Astrocyte (in vitro differentiated cells and primary cell): ENCODE measurements at regions not wholly inside any gene's neighbourhood (a gene's known extent, or its start where the extent isn't known, plus 50 kb on each side); places are given as distances from the start of the nearest gene placed in this dataset.

Experiments
- DNase-seq: peaks from one replicate; pipeline ENCODE4 v3.0.0-alpha.2; 2010; ENCODE audit warnings: low read depth
- FAIRE-seq: peaks from 2 replicates; lab custom pipeline; 2011; peaks lifted over from hg19 to GRCh38; lab: Jason Lieb, UNC
- H2AFZ ChIP-seq: 2 replicates; pipeline ENCODE4 v1.6.0; 2012; ENCODE audit warnings: low read depth, low read length, inconsistent platforms
- H3K27ac ChIP-seq: 2 replicates; pipeline ENCODE4 v1.5.1; 2011; ENCODE audit warnings: low read depth, low read length, inconsistent platforms
- H3K27me3 ChIP-seq: 2 replicates; pipeline ENCODE4 v1.6.0; 2011; ENCODE audit warnings: low read length, inconsistent platforms; ENCODE audit not compliant: insufficient read depth
- H3K36me3 ChIP-seq: 2 replicates; pipeline ENCODE4 v1.5.1; 2011; ENCODE audit warnings: low read length, inconsistent platforms; ENCODE audit not compliant: insufficient read depth
- H3K4me1 ChIP-seq: 2 replicates; pipeline ENCODE4 v1.5.1; 2011; ENCODE audit warnings: low read length, inconsistent platforms; ENCODE audit not compliant: insufficient read depth
- H3K4me2 ChIP-seq: 2 replicates; pipeline ENCODE4 v1.6.0; 2012; ENCODE audit warnings: low read length, inconsistent platforms
- H3K4me3 ChIP-seq: 2 replicates; pipeline ENCODE4 v1.5.1; 2011; ENCODE audit warnings: low read depth, mild to moderate bottlenecking, low read length, inconsistent platforms; ENCODE audit not compliant: insufficient read depth
- H3K79me2 ChIP-seq: 2 replicates; pipeline ENCODE4 v1.6.0; 2012; ENCODE audit warnings: mild to moderate bottlenecking, low read length, inconsistent platforms; ENCODE audit not compliant: insufficient read depth
- H3K9ac ChIP-seq: 2 replicates; pipeline ENCODE4 v1.6.0; 2012; ENCODE audit warnings: mild to moderate bottlenecking, low read length, inconsistent platforms
- H3K9me3 ChIP-seq: 2 replicates; pipeline ENCODE4 v1.5.1; 2012; ENCODE audit warnings: low read depth, mild to moderate bottlenecking, low read length, inconsistent platforms; ENCODE audit not compliant: insufficient read depth
- H4K20me1 ChIP-seq: 2 replicates; pipeline ENCODE4 v1.6.0; 2012; ENCODE audit warnings: low read length, inconsistent platforms; ENCODE audit not compliant: insufficient read depth
- H3K27ac Mint-ChIP-seq: one replicate; pipeline ENCODE4 v1.8.0; 2021; ENCODE audit warnings: mild to moderate bottlenecking, mixed read lengths; ENCODE audit not compliant: unreplicated experiment
- H3K27me3 Mint-ChIP-seq: one replicate; pipeline ENCODE4 v1.8.0; 2021; ENCODE audit warnings: low read depth, mixed read lengths; ENCODE audit not compliant: unreplicated experiment
- H3K36me3 Mint-ChIP-seq: one replicate; pipeline ENCODE4 v1.8.0; 2021; ENCODE audit warnings: low read depth, mixed read lengths; ENCODE audit not compliant: unreplicated experiment
- H3K4me1 Mint-ChIP-seq: one replicate; pipeline ENCODE4 v1.8.0; 2021; ENCODE audit warnings: low read depth, mixed read lengths; ENCODE audit not compliant: unreplicated experiment
- H3K4me3 Mint-ChIP-seq: one replicate; pipeline ENCODE4 v1.8.0; 2021; ENCODE audit warnings: mild to moderate bottlenecking, moderate library complexity, mixed read lengths; ENCODE audit not compliant: unreplicated experiment
- H3K9me3 Mint-ChIP-seq: one replicate; pipeline ENCODE4 v1.8.0; 2021; ENCODE audit warnings: mild to moderate bottlenecking, mixed read lengths; ENCODE audit not compliant: unreplicated experiment
- EZH2 ChIP-seq: IDR thresholded peaks from 2 replicates; pipeline ENCODE4 v1.6.1; 2012; ENCODE audit warnings: mild to moderate bottlenecking, low read length, inconsistent platforms; ENCODE audit not compliant: insufficient read depth
- TF ChIP-seq, protein P1 (sequence below): IDR thresholded peaks from 2 replicates; pipeline ENCODE4 v1.5.1; 2011; ENCODE audit warnings: low read depth, mild to moderate bottlenecking, inconsistent platforms, low read length, moderate library complexity; ENCODE audit not compliant: insufficient read depth

DNA sequence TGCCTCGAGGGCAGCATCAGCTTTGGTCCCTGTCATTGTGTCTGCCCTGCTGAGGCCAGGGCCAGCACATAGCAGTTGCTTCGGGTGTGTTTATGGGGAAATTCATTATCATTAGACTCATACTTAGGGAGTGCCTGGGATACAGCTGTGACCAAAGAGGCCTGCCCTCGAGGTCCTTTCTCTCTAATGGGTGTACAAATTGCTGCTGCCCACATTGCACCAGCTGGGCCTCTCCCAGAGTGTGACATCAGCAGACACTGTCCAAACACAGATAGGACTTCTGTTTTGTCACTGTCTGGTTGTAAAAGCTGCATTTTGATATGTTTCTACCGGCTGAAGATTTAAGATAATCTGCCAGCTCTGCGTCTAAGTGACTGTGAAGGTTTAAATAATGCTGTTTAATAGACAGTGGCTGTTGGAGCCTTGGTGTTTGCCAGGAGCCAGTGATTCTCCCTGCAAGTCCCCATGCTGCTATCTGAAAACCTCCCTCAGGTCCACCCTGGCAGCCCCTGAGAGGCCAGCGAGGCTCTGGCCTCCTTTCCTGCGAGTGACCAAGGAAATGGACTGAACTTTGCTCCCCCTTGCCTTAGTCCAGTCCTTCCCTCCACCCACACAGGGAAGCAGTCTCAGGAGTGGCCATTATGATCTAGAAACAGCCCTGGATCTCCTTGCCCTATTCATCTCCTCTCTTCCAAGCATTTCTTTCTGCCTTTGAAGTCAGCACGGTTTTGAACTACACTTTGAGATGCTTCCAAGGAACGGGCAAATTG lies 505.2 kb downstream of the TBC1D22A start:
- no peak overlapping the region for H3K4me2 ChIP-seq
- DNase-seq, result no peak
- H3K27me3 ChIP-seq, result no peaks in the 10 kb centered on the region

DNA sequence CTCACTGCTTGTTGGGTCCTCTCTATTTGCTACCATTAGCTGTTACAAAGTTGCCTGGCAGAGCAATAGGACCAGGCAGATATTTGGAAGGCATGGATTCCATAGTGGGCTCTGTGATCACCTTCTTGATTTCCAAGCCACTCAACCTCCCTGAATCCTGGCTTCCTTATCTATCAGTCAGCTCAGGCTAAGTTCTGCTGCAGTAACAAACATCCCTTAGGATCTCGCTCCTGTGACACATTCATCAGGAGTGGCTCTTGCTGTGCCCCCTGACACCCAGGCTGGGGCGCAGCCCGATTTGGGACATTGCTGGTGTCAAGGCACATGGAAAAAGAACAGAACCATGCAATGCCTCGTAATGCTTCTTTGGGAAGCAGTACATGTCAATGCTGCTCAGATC lies 503.9 kb downstream of the TBC1D22A start:
- no peak overlapping the region for H3K4me2 ChIP-seq
- no peaks in the 10 kb centered on the region for H3K79me2 ChIP-seq
- Mint-ChIP-seq H3K36me3 (no peaks in the 10 kb centered on the region), H3K9me3 (peaks cover 8% of the 10 kb centered on the region), H3K27me3 (no peaks in the 10 kb centered on the region), H3K4me3 (no peak overlapping the region), H3K4me1 (no peaks in the 10 kb centered on the region), H3K27ac (no peak overlapping the region)
- no peak overlapping the region for H3K27ac ChIP-seq
- no peak overlapping the region for H3K9ac ChIP-seq
- no peaks in the 10 kb centered on the region for H3K4me1 ChIP-seq
- no peaks in the 10 kb centered on the region for H4K20me1 ChIP-seq
- DNase-seq, result no peak
- TF ChIP-seq EZH2, result no peak
- TF ChIP-seq, protein P1, sequence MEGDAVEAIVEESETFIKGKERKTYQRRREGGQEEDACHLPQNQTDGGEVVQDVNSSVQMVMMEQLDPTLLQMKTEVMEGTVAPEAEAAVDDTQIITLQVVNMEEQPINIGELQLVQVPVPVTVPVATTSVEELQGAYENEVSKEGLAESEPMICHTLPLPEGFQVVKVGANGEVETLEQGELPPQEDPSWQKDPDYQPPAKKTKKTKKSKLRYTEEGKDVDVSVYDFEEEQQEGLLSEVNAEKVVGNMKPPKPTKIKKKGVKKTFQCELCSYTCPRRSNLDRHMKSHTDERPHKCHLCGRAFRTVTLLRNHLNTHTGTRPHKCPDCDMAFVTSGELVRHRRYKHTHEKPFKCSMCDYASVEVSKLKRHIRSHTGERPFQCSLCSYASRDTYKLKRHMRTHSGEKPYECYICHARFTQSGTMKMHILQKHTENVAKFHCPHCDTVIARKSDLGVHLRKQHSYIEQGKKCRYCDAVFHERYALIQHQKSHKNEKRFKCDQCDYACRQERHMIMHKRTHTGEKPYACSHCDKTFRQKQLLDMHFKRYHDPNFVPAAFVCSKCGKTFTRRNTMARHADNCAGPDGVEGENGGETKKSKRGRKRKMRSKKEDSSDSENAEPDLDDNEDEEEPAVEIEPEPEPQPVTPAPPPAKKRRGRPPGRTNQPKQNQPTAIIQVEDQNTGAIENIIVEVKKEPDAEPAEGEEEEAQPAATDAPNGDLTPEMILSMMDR, result no peak
- peaks cover 4% of the 10 kb centered on the region for H3K9me3 ChIP-seq
- no peak for FAIRE-seq
- H3K4me3 ChIP-seq, result no peak overlapping the region
- H2AFZ ChIP-seq, result no peak overlapping the region
- no peaks in the 10 kb centered on the region for H3K36me3 ChIP-seq
- H3K27me3 ChIP-seq, result no peaks in the 10 kb centered on the region

More for the DNA sequence above, 505.2 kb downstream of the TBC1D22A start:
- no peaks in the 10 kb centered on the region for H4K20me1 ChIP-seq
- no peaks in the 10 kb centered on the region for H3K79me2 ChIP-seq
- no peak overlapping the region for H3K27ac Mint-ChIP-seq
- no peak for FAIRE-seq
- peaks cover 4% of the 10 kb centered on the region for H3K9me3 ChIP-seq
- H3K9me3 Mint-ChIP-seq, result peaks cover 8% of the 10 kb centered on the region
- no peak overlapping the region for H3K4me3 Mint-ChIP-seq
- no peaks in the 10 kb centered on the region for H3K27me3 Mint-ChIP-seq
- no peak overlapping the region for H2AFZ ChIP-seq
- no peak overlapping the region for H3K4me3 ChIP-seq
- no peaks in the 10 kb centered on the region for H3K36me3 ChIP-seq
- no peak overlapping the region for H3K9ac ChIP-seq
- no peaks in the 10 kb centered on the region for H3K4me1 ChIP-seq
- H3K36me3 Mint-ChIP-seq, result no peaks in the 10 kb centered on the region
- no peak for TF ChIP-seq EZH2
- TF ChIP-seq, protein P1, result no peak
- no peaks in the 10 kb centered on the region for H3K4me1 Mint-ChIP-seq
- H3K27ac ChIP-seq, result no peak overlapping the region

DNA sequence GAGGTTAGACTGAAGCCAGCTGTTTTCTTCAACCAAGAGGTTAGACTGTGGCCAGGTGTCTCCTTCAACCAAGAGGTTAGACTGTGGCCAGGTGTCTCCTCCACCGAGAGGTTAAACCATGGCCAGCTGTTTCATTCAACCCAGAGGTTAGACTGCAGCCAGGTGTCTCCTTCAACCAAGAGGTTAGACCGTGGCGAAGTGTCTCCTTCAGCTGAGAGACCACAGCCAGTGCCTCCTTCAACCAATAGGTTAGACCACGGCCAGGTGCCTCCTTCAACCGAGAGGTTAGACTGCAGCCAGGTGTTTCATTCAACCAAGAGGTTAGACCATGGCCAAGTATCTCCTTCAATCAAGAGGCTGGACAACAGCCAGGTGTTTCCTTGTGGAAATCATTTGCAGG lies 498.1 kb downstream of the TBC1D22A start:
- Mint-ChIP-seq H3K27me3 (no peaks in the 10 kb centered on the region), H3K4me1 (no peaks in the 10 kb centered on the region), H3K36me3 (no peaks in the 10 kb centered on the region), H3K27ac (no peak overlapping the region), H3K9me3 (peaks cover 10% of the 10 kb centered on the region), H3K4me3 (no peak overlapping the region)
- Histone ChIP-seq H3K27ac (no peak overlapping the region), H2AFZ (no peak overlapping the region), H4K20me1 (no peaks in the 10 kb centered on the region), H3K4me2 (no peak overlapping the region), H3K4me3 (no peak overlapping the region), H3K9ac (no peak overlapping the region), H3K36me3 (no peaks in the 10 kb centered on the region), H3K27me3 (no peaks in the 10 kb centered on the region), H3K79me2 (no peaks in the 10 kb centered on the region), H3K9me3 (peaks cover 6% of the 10 kb centered on the region), H3K4me1 (no peaks in the 10 kb centered on the region)
- FAIRE-seq (no peak), DNase-seq (no peak)
- TF ChIP-seq, protein P1, result no peak
